GM08714 (cell line): ENCODE measurements at regions not wholly inside any gene's neighbourhood (a gene's known extent, or its start where the extent isn't known, plus 50 kb on each side); places are given as distances from the start of the nearest gene placed in this dataset.
"Not testable (repeated sequence)": the region's sequence is repeated elsewhere in the genome, so short reads cannot be mapped to it uniquely, and the experiment has no call there.

Source experiments
- H3K4me3 ChIP-seq: fragments of 200-500 bp; sonication (Bioruptor generic); 2 replicates; pipeline ENCODE4 v1.5.1; 2014; ENCODE audit warnings: mild to moderate bottlenecking, low read length, inconsistent platforms
- ZNF274 ChIP-seq: IDR thresholded peaks from 2 replicates; pipeline ENCODE4 v1.6.1; 2012; ENCODE audit warnings: mild to moderate bottlenecking, low read depth, low read length

DNA sequence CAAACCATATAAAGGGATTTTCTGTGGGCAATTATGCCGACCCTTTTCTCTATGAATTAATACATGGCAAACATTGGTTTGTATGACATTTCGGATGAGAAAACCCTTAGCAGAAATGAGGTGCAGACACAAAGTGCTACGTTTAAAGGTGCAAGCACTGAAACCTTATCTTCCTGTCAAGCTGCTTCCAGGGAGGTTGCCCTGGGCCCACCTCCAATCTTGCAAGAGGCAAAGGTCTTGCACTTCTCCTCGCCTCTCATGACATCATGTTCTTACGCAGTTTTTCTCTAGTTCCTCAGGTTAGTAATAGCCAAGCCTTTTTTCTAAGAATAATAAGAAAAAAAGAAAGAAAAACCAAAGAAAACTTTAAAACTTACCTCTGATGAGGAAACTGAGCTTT is 220.1 kb downstream of the DHX15 start:
- TF ChIP-seq ZNF274 = no peak
- H3K4me3 ChIP-seq = no peak overlapping the region

- no peak overlapping the region for H3K4me3 ChIP-seq
- TF ChIP-seq ZNF274 = no peak
Observed at GRCh38 chr4:24363751-24364150, 220.6 kb downstream of the DHX15 start.

- no peak for TF ChIP-seq ZNF274
- H3K4me3 ChIP-seq = no peak overlapping the region
Observed at GRCh38 chr4:24352112-24352511, 232.2 kb downstream of the DHX15 start.

GRCh38 chr4:24349168-24349996 is 235.0 kb downstream of the DHX15 start:
- H3K4me3 ChIP-seq = not testable (repeated sequence)

GRCh38 chr4:24339260-24339659 is 245.1 kb downstream of the DHX15 start:
- TF ChIP-seq ZNF274 = no peak
- H3K4me3 ChIP-seq = no peak overlapping the region

DNA sequence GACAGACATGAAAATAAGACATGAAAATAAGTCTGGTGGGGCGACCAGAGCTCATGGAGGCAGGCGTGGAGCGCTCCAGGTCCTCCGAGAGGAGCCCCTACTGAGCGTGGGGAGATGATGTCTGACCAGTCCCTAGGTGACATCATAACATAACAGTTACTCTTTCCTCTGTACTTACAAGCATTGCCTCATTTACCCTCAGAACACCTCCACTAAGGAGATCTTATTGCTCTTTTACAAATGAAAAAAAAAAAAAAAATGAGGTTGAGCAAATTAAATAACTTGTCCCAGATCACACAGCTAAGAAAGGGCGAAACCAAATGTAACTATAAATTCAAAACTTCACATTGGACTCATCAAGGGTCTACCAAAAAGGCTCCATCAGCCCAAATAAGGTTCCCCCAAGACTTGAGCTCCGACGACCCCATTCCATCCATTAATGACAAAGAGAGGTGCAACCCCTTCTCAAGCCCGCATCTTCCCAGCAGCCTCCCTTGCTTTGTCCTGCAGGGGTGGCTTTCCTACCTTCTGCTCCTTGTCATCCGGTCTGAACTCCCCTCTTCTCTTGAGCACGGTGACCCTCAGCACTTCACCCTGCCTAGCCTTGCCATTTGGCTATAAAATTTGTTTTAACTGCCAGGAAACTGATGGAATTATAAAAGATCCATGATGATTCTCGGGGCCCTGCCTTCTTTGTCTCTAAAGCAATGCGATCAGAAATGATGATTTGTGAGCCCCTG is 246.7 kb downstream of the DHX15 start:
- no peak for TF ChIP-seq ZNF274

DNA sequence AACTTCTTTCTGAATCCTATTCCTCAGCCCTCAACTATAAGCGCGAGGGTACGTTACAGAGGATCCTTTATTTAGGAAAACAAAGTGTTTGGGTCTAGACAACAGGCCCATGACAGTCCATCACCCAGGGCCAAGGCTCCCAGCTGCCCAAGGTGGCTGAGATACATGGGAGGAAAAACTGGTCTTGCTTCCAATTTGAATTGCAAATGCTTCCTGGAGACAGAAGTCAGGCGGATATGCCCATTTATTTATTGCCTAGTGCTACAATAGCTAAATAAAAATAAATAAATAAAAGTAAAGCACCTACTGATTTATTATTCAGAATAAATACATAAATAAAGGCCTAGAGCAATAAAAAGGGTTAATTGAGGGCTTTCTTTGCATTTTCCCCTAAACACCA is 248.7 kb downstream of the DHX15 start:
- H3K4me3 ChIP-seq = no peak overlapping the region
- TF ChIP-seq ZNF274 = no peak

More for the DNA sequence above, 246.7 kb downstream of the DHX15 start:
- no peak overlapping the region for H3K4me3 ChIP-seq

DNA sequence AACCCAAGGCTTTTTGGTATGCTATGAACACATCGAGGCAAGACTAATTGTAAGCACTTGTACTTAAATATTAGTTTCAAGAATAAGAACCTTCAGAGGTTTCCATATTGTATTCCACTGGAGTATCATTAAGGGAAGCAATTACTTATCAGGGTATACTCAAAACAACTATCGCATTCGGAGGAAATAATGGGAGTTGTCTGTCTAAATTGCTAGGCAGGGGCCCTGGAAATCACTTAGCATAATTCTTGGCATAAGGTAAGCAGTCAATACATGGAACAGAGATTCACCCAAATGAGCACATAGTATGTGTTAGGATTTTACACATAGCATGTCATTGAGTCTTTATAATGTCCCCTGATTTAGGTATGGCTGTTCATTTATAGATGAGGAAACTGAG is 249.4 kb downstream of the DHX15 start:
- TF ChIP-seq ZNF274 = no peak

GRCh38 chr4:24330573-24330972 is 253.8 kb downstream of the DHX15 start:
- H3K4me3 ChIP-seq = no peak overlapping the region
- TF ChIP-seq ZNF274 = no peak

More for the DNA sequence above, 249.4 kb downstream of the DHX15 start:
- no peak overlapping the region for H3K4me3 ChIP-seq

DNA sequence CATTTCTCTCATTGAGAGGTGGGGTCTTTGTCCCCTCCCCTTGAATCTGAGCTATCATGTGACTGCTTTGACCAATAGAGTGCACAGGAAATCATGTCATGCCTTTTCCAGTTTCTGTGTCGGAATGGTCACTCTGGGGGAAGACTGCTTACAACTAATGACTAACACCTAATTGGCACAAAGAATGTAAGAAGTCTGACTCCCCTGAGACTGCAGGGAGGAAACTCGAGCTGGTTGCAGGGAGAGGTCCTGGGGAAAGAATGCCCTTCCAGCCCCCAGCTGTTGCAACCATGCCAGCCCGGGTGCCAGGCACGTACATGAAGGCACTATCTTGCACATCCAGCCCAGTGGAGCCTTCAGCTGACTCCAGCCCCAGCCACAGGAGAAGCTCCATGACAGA is 254.2 kb downstream of the DHX15 start:
- H3K4me3 ChIP-seq = no peak overlapping the region
- TF ChIP-seq ZNF274 = no peak

GRCh38 chr4:24328711-24329110 is 255.6 kb downstream of the DHX15 start:
- TF ChIP-seq ZNF274 = no peak
- no peak overlapping the region for H3K4me3 ChIP-seq

GRCh38 chr4:24328310-24328709 is 256.0 kb downstream of the DHX15 start:
- no peak for TF ChIP-seq ZNF274
- no peak overlapping the region for H3K4me3 ChIP-seq

- no peak for TF ChIP-seq ZNF274
- H3K4me3 ChIP-seq = no peak overlapping the region
Observed at GRCh38 chr4:24322995-24323394, 261.4 kb downstream of the DHX15 start.

DNA sequence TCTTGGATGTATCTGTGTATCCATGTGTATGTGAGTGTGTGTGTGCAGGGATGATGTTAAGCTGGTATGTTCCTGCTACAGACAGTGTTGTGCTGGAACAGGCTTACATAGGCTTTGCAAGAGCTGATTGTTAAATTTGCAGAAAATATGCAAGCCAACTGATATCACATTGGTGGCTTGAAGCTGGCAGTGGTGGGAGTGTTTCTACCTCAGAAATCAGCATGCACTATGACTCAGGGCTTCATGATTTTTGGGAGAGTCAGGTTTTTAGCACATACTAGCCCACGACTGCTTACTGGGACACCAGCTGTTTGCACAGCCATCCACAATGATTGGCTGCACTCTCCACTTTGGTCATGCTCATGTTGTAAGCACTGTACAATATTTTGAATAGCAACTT is 261.8 kb downstream of the DHX15 start:
- H3K4me3 ChIP-seq = no peak overlapping the region
- no peak for TF ChIP-seq ZNF274

DNA sequence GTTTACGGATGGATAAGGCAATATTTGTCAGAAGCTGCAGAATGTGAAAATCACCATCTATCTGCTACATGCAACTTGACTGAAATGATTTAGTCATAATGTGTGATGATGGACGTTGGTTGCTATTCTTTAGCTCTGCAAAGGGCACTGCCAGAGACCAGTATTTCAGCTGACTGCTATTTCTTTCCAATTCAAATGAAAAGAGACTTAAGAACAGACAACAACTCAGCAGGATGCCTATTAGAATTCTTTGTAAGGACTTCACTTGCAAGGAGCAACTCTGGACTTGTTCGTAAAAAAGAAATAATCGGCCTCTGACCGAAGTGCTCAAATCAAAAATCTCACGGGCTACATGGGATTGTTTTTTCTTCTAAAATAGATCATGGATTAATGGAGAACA is 262.7 kb downstream of the DHX15 start:
- no peak overlapping the region for H3K4me3 ChIP-seq
- TF ChIP-seq ZNF274 = no peak
